ENCODE measurements at regions not wholly inside any gene's neighbourhood (a gene's known extent, or its start where the extent isn't known, plus 50 kb on each side); places are given as distances from the start of the nearest gene placed in this dataset.
"Not testable (repeated sequence)": the region's sequence is repeated elsewhere in the genome, so short reads cannot be mapped to it uniquely, and the experiment has no call there.

DNA sequence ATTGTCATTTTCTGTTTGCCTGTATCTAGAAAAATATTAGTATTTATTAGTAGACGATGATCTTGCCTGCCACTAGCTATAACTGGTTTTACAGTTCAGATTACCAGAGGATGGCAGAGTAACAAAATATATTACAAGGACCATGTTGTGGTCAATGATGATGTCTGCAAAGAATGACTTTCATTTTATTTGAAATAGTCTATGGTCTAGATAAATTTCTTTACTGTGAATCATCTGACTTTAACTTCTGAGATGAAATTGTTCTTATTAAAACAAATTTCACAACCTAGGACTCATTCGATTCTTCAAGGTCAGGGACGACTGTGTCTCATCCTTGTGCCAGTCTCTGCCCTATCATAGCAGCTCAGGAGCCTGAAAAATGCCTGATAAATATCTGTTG lies 637.8 kb upstream of the KLF12 start:
- DNase-seq = no peak

- DNase-seq = no peak
Observed at GRCh38 chr13:74770361-74770760, 636.2 kb upstream of the KLF12 start.

DNA sequence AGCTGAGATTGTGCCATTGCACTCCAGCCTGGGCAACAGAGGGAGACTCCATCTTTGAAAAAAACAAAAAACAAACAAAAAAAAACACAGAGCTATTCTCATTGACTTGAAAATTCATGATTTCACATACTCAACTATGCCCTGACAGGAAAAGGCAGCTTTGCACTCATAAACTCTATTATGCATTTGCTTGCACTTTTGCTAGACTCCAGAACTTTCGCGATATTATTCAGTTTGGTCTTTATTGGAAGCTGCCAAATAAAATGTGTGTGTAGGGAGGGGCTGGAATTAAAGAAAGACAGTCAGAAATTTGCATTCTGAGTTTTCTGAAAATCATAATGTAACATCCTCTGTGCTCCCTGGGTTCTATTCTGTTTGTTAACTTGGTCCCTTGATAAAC lies 635.1 kb upstream of the KLF12 start:
- DNase-seq = no peak

- no peak for DNase-seq
Observed at GRCh38 chr13:74768521-74769085, 634.4 kb upstream of the KLF12 start.

DNA sequence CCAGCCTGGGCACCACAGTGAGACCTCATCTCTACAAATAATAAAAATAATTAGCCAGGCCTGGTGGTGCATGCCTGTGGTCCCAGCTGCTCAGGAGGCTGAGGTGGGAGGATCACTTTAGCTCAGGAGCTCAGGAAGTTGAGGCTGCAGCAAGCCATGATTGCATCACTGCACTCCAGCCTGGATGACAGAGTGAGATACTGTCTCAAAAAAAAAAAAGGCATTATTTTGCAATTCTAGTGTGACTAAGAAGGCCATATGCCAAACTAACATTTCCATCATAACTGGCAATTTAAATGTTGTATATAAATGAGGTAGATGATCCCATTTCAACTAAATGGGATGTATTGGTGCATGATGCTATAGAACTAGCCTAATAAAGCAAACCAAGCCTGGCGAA lies 632.8 kb upstream of the KLF12 start:
- no peak for DNase-seq

GRCh38 chr13:74765955-74766354 lies 631.8 kb upstream of the KLF12 start:
- DNase-seq = no peak

DNA sequence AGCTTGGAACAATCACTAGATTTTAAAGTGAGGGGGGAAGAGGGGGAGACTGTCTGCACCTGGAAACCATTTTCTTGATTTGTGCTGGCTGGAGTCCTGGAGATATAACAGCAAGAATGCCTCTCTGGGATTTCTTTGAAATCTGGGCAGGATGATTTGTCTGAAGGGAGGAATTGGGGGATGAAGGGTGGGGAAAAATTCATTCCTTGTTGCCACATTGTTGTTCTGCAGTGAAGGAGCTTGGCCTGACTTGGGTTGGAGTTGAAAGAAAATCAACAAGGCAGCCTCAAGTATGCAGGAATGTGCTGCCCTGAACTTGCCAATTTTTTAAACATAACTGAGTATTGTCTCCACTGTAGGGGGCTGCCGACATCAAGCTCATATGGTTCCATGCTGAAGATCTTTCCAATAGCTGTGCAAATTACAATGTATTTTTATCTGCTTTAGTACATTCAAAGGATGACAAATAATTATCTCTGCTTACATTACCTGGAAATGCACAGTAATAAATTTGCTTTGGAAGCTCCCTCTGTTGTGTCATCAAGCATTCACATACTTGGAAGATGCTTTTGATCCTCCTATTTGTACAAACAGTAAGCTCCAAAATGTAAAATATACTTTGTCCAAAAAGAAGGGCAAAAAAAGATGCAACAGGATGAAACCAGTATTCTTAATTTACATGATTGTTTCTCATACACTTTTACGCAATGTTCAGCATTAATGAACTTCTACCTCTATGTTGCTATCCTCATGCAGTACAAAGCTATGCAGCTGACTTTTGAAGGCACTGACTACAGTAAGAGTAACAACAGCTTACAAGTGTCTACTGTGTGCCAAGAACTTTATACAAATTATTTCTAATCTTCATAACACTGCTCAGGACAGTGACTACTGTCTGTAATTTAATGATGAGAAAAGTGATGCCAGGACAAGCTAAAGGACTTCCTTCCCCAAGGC lies 627.9 kb upstream of the KLF12 start:
- DNase-seq = no peak

DNA sequence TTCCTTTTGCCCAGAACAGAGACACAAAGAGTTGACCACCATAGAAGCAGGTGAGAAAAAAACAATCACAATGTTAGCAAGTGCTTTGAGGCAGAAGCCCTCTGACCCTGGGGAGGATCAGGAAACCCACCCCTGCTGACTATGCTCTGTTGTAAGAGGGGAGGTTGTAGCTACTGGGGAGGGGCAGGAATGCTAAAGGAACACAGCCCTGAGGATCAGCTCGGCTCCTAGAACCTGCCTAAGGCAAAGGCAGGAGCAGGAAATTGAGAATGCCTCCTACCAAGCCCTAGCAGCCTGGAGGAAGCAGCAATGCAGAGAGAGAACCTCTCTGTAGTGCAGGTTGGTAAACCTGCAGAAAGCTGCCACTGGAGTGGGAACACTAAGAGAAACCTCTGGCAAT lies 624.0 kb upstream of the KLF12 start:
- DNase-seq = no peak

- DNase-seq = no peak
Observed at GRCh38 chr13:74755065-74755464, 620.9 kb upstream of the KLF12 start.

GRCh38 chr13:74751739-74752138 lies 617.5 kb upstream of the KLF12 start:
- DNase-seq = no peak

DNA sequence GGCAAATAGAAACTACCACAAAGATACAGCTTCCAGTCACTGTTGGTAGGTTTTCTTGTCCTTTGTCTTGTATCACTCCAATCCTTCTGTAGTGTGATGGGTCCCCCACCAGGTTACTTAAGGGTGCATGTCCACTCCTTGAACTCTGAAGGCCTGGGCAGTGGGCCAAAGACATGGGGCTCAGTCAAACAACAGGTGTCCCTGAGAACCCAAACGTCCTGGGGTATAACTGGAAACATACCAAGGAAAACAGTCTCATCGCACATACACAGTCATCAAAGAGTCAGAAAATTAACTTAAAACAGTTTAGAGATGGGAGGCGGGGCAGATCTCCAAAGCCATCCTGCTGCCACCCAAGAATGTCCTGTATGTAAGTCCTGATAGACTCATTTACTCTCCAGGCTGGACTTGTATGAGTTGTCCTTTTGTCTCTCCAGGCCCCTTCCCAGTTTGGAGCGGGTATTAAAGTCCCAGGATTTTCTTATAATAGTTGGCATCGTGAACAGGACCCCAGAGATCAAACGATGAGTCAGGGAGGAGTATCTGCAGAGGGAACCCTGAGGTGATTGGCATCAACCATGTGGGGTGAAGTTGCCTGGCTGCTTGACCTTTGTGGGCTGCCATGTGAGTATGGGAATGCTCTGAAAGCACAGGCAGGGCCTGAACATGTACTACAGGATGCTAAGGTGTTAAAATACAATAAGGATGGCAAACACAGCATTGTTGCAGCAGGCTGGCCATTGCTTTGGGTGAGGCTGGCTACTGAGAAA lies 613.2 kb upstream of the KLF12 start:
- no peak for DNase-seq

DNA sequence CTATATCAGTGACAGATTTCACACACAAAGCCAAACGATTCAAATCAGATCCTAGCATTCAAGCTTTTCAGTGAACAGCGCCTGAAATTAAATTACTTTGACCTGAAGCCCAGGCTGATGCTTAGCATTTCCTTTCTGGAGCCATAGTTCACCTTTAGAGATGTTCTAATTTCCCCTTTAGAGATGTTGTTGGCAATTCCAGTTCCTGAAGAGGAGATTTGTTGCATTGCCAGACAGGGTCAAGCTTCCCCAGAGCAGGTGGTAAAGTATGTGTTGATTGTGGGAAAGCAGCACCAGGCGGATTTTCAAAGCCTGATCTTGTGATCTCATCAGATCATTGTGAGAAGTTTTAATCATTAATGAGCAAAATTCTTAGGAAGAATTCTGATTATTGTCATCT lies 609.8 kb upstream of the KLF12 start:
- no peak for DNase-seq

DNA sequence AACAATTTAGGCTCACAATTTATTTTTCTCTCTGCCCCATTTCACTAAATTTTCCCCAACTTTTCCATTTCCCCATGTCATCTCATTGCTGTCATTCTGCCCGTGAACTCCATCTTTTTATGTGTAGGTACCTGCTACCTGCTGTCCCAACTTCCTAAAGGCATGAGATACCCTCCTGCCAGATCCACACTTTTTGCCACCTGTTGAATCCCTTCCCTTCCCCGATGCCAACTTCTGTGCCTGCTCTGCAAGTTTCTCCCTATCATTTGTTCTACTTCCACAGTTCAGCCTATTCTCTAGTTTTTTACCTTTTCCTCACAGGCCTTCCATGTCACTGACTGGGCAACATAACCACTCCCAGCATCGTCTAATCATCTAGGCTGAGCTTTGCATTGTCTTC lies 607.5 kb upstream of the KLF12 start:
- DNase-seq = no peak

GRCh38 chr13:74732736-74733385 lies 598.7 kb upstream of the KLF12 start:
- DNase-seq = no peak

- DNase-seq = no peak
Observed at GRCh38 chr13:74731731-74732130, 597.5 kb upstream of the KLF12 start.

- no peak for DNase-seq
Observed at GRCh38 chr13:74730556-74731331, 596.5 kb upstream of the KLF12 start.

DNA sequence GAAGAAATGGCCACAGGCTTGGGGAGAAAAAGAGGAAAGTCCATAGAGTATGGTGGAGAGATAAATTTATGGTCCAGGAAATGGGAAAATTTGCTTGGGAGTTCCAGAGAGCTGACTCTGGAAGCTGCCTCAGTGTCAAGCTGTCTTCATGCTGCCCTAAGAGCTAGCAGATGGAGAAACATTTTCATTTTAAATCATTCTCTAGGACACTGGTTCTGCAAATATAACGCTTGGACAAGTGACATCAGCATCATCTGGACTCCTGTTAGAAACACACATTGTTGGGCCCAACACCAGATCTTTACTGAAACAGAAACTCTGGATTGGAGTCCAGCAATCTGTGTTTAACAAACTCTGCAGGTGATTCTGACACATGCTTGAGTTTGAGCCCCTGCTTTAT lies 592.0 kb upstream of the KLF12 start:
- DNase-seq = no peak

DNA sequence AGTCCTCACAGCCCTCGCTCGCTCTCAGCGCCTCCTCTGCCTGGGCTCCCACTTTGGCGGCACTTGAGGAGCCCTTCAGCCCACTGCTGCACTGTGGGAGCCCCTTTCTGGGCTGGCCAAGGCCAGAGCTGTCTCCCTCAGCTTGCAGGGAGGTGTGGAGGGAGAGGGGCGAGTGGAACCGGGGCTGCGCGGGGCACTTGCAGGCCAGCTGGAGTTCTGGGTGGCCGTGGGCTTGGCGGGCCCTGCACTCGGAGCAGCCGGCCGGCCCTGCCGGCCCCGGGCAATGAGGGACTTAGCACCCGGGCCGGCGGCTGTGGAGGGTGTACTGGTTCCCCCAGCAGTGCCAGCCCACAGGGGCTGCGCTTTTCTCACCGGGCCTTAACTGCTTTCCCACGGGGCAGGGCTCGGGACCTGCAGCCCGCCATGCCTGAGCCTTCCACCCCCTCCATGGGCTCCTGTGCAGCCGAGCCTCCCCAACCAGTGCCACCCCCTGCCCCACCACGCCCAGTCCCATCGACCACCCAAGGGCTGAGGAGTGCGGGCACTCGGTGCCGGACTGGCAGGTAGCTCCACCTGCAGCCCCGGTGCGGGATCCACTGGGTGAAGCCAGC lies 584.1 kb upstream of the KLF12 start:
- not testable (repeated sequence) for DNase-seq

GRCh38 chr13:74715718-74716117 lies 581.5 kb upstream of the KLF12 start:
- DNase-seq = no peak

GRCh38 chr13:74710006-74710405 lies 575.8 kb upstream of the KLF12 start:
- DNase-seq = no peak

- no peak for DNase-seq
Observed at GRCh38 chr13:74709226-74709625, 575.0 kb upstream of the KLF12 start.

- no peak for DNase-seq
Observed at GRCh38 chr13:74708629-74709028, 574.4 kb upstream of the KLF12 start.

Data from hematopoietic multipotent progenitor cell treated with erythropoietin and hydrocortisone succinate and interleukin-3 and kit ligand, for 8 days (in vitro differentiated cells).